Keratinocyte (primary cell): ENCODE measurements at regions not wholly inside any gene's neighbourhood (a gene's known extent, or its start where the extent isn't known, plus 50 kb on each side); places are given as distances from the start of the nearest gene placed in this dataset.

Source experiments
- DNase-seq: peaks from one replicate; pipeline ENCODE4 v3.0.0-alpha.2; 2011; ENCODE audit warnings: low read depth, missing footprints, low spot score
- FAIRE-seq: peaks from 2 replicates; lab custom pipeline; 2011; peaks lifted over from hg19 to GRCh38; lab: Jason Lieb, UNC
- H2AFZ ChIP-seq: 2 replicates; pipeline ENCODE4 v1.6.0; 2012; ENCODE audit warnings: low read length, control low read depth, inconsistent platforms; ENCODE audit not compliant: control insufficient read depth
- H3K27ac ChIP-seq: 2 replicates; pipeline ENCODE4 v1.5.1; 2011; ENCODE audit warnings: low read length; ENCODE audit not compliant: control insufficient read depth, insufficient read depth
- H3K27me3 ChIP-seq: 3 replicates; pipeline ENCODE4 v1.6.0; 2011; ENCODE audit warnings: low read length; ENCODE audit not compliant: control insufficient read depth, insufficient read depth; ENCODE audit errors: extremely low read depth
- H3K36me3 ChIP-seq, 2 experiments: 2 replicates in 1 of 2; 3 replicates in 1 of 2; pipeline ENCODE4 v1.5.1; 2011; ENCODE audit warnings: low read length in 2 of 2, mild to moderate bottlenecking in 1 of 2; ENCODE audit not compliant: control insufficient read depth in 2 of 2, insufficient read depth in 2 of 2; ENCODE audit errors: extremely low read depth in 1 of 2
- H3K4me1 ChIP-seq: 3 replicates; pipeline ENCODE4 v1.5.1; 2011; ENCODE audit warnings: low read length; ENCODE audit not compliant: control insufficient read depth, insufficient read depth; ENCODE audit errors: extremely low read depth
- H3K4me2 ChIP-seq: 3 replicates; pipeline ENCODE4 v1.6.0; 2011; ENCODE audit warnings: low read depth, low read length; ENCODE audit not compliant: control insufficient read depth, insufficient read depth; ENCODE audit errors: extremely low read depth
- H3K4me3 ChIP-seq, 3 experiments: fragments of 200-600 bp in 1 of 3; sonication (generic) in 1 of 3; 2 replicates in 2 of 3; 3 replicates in 1 of 3; pipeline ENCODE4 v1.5.1; 2011 to 2016; ENCODE audit warnings: low read length in 3 of 3, mild to moderate bottlenecking in 3 of 3, control low read depth in 2 of 3, inconsistent platforms in 1 of 3, low read depth in 1 of 3, mixed read lengths in 1 of 3, mixed run types in 1 of 3, moderate library complexity in 1 of 3; ENCODE audit not compliant: control insufficient read depth in 2 of 3, insufficient read depth in 2 of 3; ENCODE audit errors: extremely low read depth in 1 of 3
- H3K79me2 ChIP-seq: 2 replicates; pipeline ENCODE4 v1.6.0; 2012; ENCODE audit warnings: low read length; ENCODE audit not compliant: control insufficient read depth, insufficient read depth
- H3K9ac ChIP-seq: 3 replicates; pipeline ENCODE4 v1.6.0; 2011; ENCODE audit warnings: low read length; ENCODE audit not compliant: control insufficient read depth, insufficient read depth; ENCODE audit errors: extremely low read depth
- H3K9me1 ChIP-seq: 3 replicates; pipeline ENCODE4 v1.6.0; 2011; ENCODE audit warnings: low read length; ENCODE audit not compliant: control insufficient read depth, insufficient read depth; ENCODE audit errors: extremely low read depth
- H3K9me3 ChIP-seq: 2 replicates; pipeline ENCODE4 v1.5.1; 2012; ENCODE audit warnings: low read depth, low read length; ENCODE audit not compliant: control insufficient read depth
- H4K20me1 ChIP-seq: 3 replicates; pipeline ENCODE4 v1.6.0; 2011; ENCODE audit warnings: low read length; ENCODE audit not compliant: control insufficient read depth, insufficient read depth; ENCODE audit errors: extremely low read depth
- CTCF ChIP-seq, 3 experiments: IDR thresholded peaks in 1 of 3; conservative IDR thresholded peaks in 1 of 3; optimal IDR thresholded peaks in 1 of 3; 2 replicates in 2 of 3; 3 replicates in 1 of 3; pipeline versions ENCODE3 to v1.5.1; 2011; ENCODE audit warnings: low read length in 3 of 3, mild to moderate bottlenecking in 3 of 3, moderate library complexity in 2 of 3, control low read depth in 1 of 3, inconsistent platforms in 1 of 3; ENCODE audit not compliant: insufficient read depth in 2 of 3; ENCODE audit errors: extremely low read depth in 1 of 3
- EZH2 ChIP-seq: IDR thresholded peaks from one replicate; pipeline ENCODE4 v1.6.1; 2012; ENCODE audit warnings: inconsistent platforms, mild to moderate bottlenecking, low read length, moderate library complexity
- dilution Hi-C: fragments of 300-500 bp; cut with MboI; formaldehyde crosslinking; loops from one replicate; pipeline ENCODE4 v1.7.0; 2020; ENCODE audit warnings: low sequenced_read_pairs; ENCODE audit not compliant: extremely low pct_ligation_motif_present

- no peak overlapping the region for H3K4me2 ChIP-seq
- H3K9ac ChIP-seq = no peak overlapping the region
- peak; percentile 87 for FAIRE-seq
- no peaks in the 10 kb centered on the region for H3K79me2 ChIP-seq
- H3K9me1 ChIP-seq = no peaks in the 10 kb centered on the region
- peaks cover 6% of the 10 kb centered on the region for H3K4me1 ChIP-seq
- no peaks in the 10 kb centered on the region for H4K20me1 ChIP-seq
- H2AFZ ChIP-seq = no peak overlapping the region
- no peak overlapping the region for H3K4me3 ChIP-seq
- TF ChIP-seq EZH2 (no peak), CTCF (optimal IDR thresholded peaks at IDR 0.05 in 1 of 3, IDR thresholded peaks at IDR 0.05 in 1 of 3, conservative IDR thresholded peaks at IDR 0.05 in 1 of 3; ENCODE audit: extremely low read depth in 1 of 3, insufficient read depth in 2 of 3, low read length in 3 of 3) (no peak)
- H3K27me3 ChIP-seq = no peaks in the 10 kb centered on the region
- no peak overlapping the region for H3K27ac ChIP-seq
- DNase-seq = no peak
- dilution Hi-C loops = no loop called here
- peaks cover 0 to 1% of the 10 kb centered on the region in 2 experiments for H3K36me3 ChIP-seq
- H3K9me3 ChIP-seq = no peaks in the 10 kb centered on the region
These were observed 59.7 kb upstream of the NT5E start for GRCh38 chr6:85390105-85390728.

- Histone ChIP-seq H3K27ac (no peak overlapping the region), H3K9me1 (no peaks in the 10 kb centered on the region), H4K20me1 (no peaks in the 10 kb centered on the region), H3K27me3 (no peaks in the 10 kb centered on the region), H3K4me3 (no peak overlapping the region), H3K4me2 (no peak overlapping the region), H2AFZ (no peak overlapping the region), H3K4me1 (peaks cover 6% of the 10 kb centered on the region), H3K36me3 (peaks cover 0 to 1% of the 10 kb centered on the region in 2 experiments), H3K9ac (no peak overlapping the region), H3K9me3 (no peaks in the 10 kb centered on the region), H3K79me2 (no peaks in the 10 kb centered on the region)
- FAIRE-seq (no peak), DNase-seq (no peak)
- dilution Hi-C loops = no loop called here
- TF ChIP-seq CTCF (optimal IDR thresholded peaks at IDR 0.05 in 1 of 3, IDR thresholded peaks at IDR 0.05 in 1 of 3, conservative IDR thresholded peaks at IDR 0.05 in 1 of 3; ENCODE audit: extremely low read depth in 1 of 3, insufficient read depth in 2 of 3, low read length in 3 of 3) = no peak
- no peak for TF ChIP-seq EZH2
These were observed 60.6 kb upstream of the NT5E start for GRCh38 chr6:85389151-85389797.
